Liver (tissue), 3 donors: ENCODE measurements at regions not wholly inside any gene's neighbourhood (a gene's known extent, or its start where the extent isn't known, plus 50 kb on each side); places are given as distances from the start of the nearest gene placed in this dataset.

ENCODE experiments used
- NR2F2 ChIP-seq: IDR thresholded peaks from 2 replicates; pipeline ENCODE4 v1.6.1; 2016; ENCODE audit warnings: antibody characterized with exemption
- SP1 ChIP-seq: IDR thresholded peaks from 2 replicates; pipeline ENCODE4 v1.6.1; 2018; ENCODE audit warnings: antibody characterized with exemption, mild to moderate bottlenecking
- TAF1 ChIP-seq: conservative IDR thresholded peaks from 2 replicates; pipeline ENCODE4 v1.6.1; 2016; ENCODE audit warnings: antibody characterized with exemption, mild to moderate bottlenecking
- YY1 ChIP-seq: IDR thresholded peaks from 2 replicates; pipeline ENCODE4 v1.6.1; 2016; ENCODE audit warnings: antibody characterized with exemption, mild to moderate bottlenecking
- TF ChIP-seq, protein P1 (sequence below): fragments of 150-350 bp; IDR thresholded peaks from 2 replicates; pipeline ENCODE4 v1.5.1; 2017; ENCODE audit warnings: improper control_type of control experiment, low read depth, low read length; ENCODE audit not compliant: missing input control
- TF ChIP-seq, protein P2 (sequence below): IDR thresholded peaks from 2 replicates; pipeline ENCODE4 v1.6.1; 2016; ENCODE audit warnings: antibody characterized with exemption
- TF ChIP-seq, protein P3 (sequence below): IDR thresholded peaks from 2 replicates; pipeline ENCODE4 v1.6.1; 2016; ENCODE audit warnings: antibody characterized with exemption
- donor health status: healthy.
- donor health status: healthy.

DNA sequence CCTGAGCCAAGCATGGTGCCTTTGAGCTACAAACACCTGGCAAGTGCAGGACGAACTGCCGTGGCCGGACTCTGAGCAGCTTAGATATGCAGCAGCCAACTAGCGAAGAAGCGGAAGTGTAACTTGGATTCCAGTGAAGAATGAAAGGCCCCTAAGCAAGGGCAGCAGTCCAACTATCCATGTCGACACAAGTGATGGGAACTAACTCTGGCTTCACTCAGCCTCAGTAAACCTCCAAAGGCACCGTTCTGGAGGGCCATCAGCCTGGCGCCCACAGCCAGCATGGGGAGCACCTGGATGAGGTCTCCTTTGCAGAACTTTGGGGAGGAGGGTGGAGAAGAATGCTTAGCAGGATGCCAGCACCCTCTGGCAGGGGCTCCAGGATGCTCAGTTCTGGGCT lies 78.4 kb upstream of the MLN start:
- TF ChIP-seq SP1, result no peak
- TF ChIP-seq, protein P1, sequence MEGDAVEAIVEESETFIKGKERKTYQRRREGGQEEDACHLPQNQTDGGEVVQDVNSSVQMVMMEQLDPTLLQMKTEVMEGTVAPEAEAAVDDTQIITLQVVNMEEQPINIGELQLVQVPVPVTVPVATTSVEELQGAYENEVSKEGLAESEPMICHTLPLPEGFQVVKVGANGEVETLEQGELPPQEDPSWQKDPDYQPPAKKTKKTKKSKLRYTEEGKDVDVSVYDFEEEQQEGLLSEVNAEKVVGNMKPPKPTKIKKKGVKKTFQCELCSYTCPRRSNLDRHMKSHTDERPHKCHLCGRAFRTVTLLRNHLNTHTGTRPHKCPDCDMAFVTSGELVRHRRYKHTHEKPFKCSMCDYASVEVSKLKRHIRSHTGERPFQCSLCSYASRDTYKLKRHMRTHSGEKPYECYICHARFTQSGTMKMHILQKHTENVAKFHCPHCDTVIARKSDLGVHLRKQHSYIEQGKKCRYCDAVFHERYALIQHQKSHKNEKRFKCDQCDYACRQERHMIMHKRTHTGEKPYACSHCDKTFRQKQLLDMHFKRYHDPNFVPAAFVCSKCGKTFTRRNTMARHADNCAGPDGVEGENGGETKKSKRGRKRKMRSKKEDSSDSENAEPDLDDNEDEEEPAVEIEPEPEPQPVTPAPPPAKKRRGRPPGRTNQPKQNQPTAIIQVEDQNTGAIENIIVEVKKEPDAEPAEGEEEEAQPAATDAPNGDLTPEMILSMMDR, result no peak
- TF ChIP-seq, protein P2, sequence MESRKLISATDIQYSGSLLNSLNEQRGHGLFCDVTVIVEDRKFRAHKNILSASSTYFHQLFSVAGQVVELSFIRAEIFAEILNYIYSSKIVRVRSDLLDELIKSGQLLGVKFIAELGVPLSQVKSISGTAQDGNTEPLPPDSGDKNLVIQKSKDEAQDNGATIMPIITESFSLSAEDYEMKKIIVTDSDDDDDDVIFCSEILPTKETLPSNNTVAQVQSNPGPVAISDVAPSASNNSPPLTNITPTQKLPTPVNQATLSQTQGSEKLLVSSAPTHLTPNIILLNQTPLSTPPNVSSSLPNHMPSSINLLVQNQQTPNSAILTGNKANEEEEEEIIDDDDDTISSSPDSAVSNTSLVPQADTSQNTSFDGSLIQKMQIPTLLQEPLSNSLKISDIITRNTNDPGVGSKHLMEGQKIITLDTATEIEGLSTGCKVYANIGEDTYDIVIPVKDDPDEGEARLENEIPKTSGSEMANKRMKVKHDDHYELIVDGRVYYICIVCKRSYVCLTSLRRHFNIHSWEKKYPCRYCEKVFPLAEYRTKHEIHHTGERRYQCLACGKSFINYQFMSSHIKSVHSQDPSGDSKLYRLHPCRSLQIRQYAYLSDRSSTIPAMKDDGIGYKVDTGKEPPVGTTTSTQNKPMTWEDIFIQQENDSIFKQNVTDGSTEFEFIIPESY, result no peak
- no peak for TF ChIP-seq TAF1
- TF ChIP-seq, protein P3, sequence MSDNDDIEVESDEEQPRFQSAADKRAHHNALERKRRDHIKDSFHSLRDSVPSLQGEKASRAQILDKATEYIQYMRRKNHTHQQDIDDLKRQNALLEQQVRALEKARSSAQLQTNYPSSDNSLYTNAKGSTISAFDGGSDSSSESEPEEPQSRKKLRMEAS, result no peak
- no peak for TF ChIP-seq YY1
- no peak for TF ChIP-seq NR2F2
